ENCODE measurements at regions not wholly inside any gene's neighbourhood (a gene's known extent, or its start where the extent isn't known, plus 50 kb on each side); places are given as distances from the start of the nearest gene placed in this dataset.

- Histone ChIP-seq H3K27me3 (replicated peaks in 1 of 4; ENCODE audit: control insufficient read depth in 3 of 4, extremely low read depth in 1 of 4, insufficient read depth in 3 of 4, low read length in 3 of 4) (no peaks in the 10 kb centered on the region), H3K9ac (replicated peaks in 1 of 4; ENCODE audit: extremely low read depth in 1 of 4, low read depth in 3 of 4, low read length in 3 of 4) (no peak overlapping the region), H3K23me2 (ENCODE audit: low read depth, low read length) (no peaks in the 10 kb centered on the region; the same call in 1 of the 2 replicates), H2BK5ac (ENCODE audit: low read depth, low read length) (no peak overlapping the region), H3K9me3 (ENCODE audit: insufficient read depth in 2 of 2, low read depth in 1 of 2, low read length in 1 of 2) (no peaks in the 10 kb centered on the region), H4K8ac (ENCODE audit: extremely low read depth, insufficient read depth, low read length) (no peak overlapping the region), H3K36me3 (ENCODE audit: control insufficient read depth in 2 of 4, insufficient read depth in 4 of 4, low read length in 3 of 4) (no peaks in the 10 kb centered on the region), H3K79me2 (ENCODE audit: control insufficient read depth in 1 of 2, insufficient read depth in 2 of 2, low read length in 2 of 2) (no peaks in the 10 kb centered on the region), H3K79me1 (ENCODE audit: low read depth, low read length) (no peaks in the 10 kb centered on the region), H2BK15ac (ENCODE audit: low read length) (no peak overlapping the region), H2AK5ac (ENCODE audit: low read depth, low read length) (no peak overlapping the region), H3K4me2 (ENCODE audit: insufficient read depth in 1 of 2, low read depth in 2 of 2, low read length in 2 of 2) (no peak overlapping the region), H3K27ac (ENCODE audit: low read depth, low read length) (no peak overlapping the region), H2BK12ac (ENCODE audit: low read depth, low read length) (no peak overlapping the region), H3K18ac (ENCODE audit: extremely low read depth, low read length) (no peak overlapping the region), H3K4me3 (ENCODE audit: extremely low read depth in 1 of 4, insufficient read depth in 2 of 4, low read depth in 3 of 4, low read length in 4 of 4) (no peak overlapping the region), H3K4ac (replicated peaks; ENCODE audit: insufficient read length, low read depth, low read length) (no peak overlapping the region), H4K91ac (replicated peaks; ENCODE audit: insufficient read length, low read length) (no peak overlapping the region), H2BK120ac (replicated peaks; ENCODE audit: low read depth, low read length) (no peak overlapping the region), H2AFZ (ENCODE audit: low read length) (no peak overlapping the region), H3K56ac (replicated peaks; ENCODE audit: insufficient read length, low read depth, low read length) (no peak overlapping the region), H3K14ac (ENCODE audit: insufficient read length) (no peak overlapping the region), H4K5ac (ENCODE audit: insufficient read length, low read depth, low read length) (no peak overlapping the region), H3K23ac (ENCODE audit: insufficient read length) (no peak overlapping the region), H3K4me1 (replicated peaks in 1 of 4; ENCODE audit: control insufficient read depth in 3 of 4, insufficient read depth in 4 of 4, low read length in 3 of 4) (no peaks in the 10 kb centered on the region; a peak in 1 of 7 replicates), H2BK20ac (ENCODE audit: low read length) (no peak overlapping the region), H4K20me1 (replicated peaks in 1 of 2; ENCODE audit: control insufficient read depth in 1 of 2, insufficient read depth in 2 of 2, low read length in 2 of 2) (no peaks in the 10 kb centered on the region)
- DNase-seq (ENCODE audit: low read depth in 1 of 2, low spot score in 2 of 2), result no peak
- POLR2A ChIA-PET (ENCODE audit: partially characterized antibody), result no interaction called here
- WGBS, 2 experiments (ENCODE audit: extremely low coverage in 1 of 2, insufficient coverage in 1 of 2, insufficient read length in 1 of 2, insufficient replicate concordance in 2 of 2, low coverage in 1 of 2, low lambda C conversion rate in 2 of 2, missing lambda C conversion rate in 1 of 2), result 90% methylated on average over 11 of the region's 12 CpGs; no CpG with 5 or more reads in 1 of the 2 experiments
- FAIRE-seq, result no peak
- CTCF ChIA-PET (ENCODE audit: partially characterized antibody), result interaction anchor here (0.7 to 1.0 kb wide), 2 partner anchors 13 to 21 kb away, joined by 3 to 4 read pairs; no protein-coding TSS in a partner anchor
- TF ChIP-seq CHD2 (IDR thresholded peaks at IDR 0.05; ENCODE audit: low read length) (no peak), SRF (IDR thresholded peaks at IDR 0.05; ENCODE audit: low read depth, low read length) (no peak), TBP (IDR thresholded peaks at IDR 0.05; ENCODE audit: low read depth, low read length) (no peak), NRF1 (IDR thresholded peaks at IDR 0.05; ENCODE audit: low read depth, low read length) (no peak), RAD21 (IDR thresholded peaks at IDR 0.05 in 1 of 2, conservative IDR thresholded peaks at IDR 0.05 in 1 of 2; ENCODE audit: low read depth in 2 of 2, low read length in 2 of 2) (no peak), PHF8 (conservative IDR thresholded peaks at IDR 0.05; ENCODE audit: low read depth, low read length) (no peak), SP2 (IDR thresholded peaks at IDR 0.05; ENCODE audit: low read length) (no peak), TAF1 (IDR thresholded peaks at IDR 0.05; ENCODE audit: low read depth, low read length) (no peak), SP1 (IDR thresholded peaks at IDR 0.05; ENCODE audit: low read depth, low read length) (no peak), SIRT6 (IDR thresholded peaks at IDR 0.05; ENCODE audit: low read length) (no peak), TCF12 (IDR thresholded peaks at IDR 0.05; ENCODE audit: low read depth, low read length) (no peak), BACH1 (IDR thresholded peaks at IDR 0.05; ENCODE audit: low read length) (no peak), USF2 (IDR thresholded peaks at IDR 0.05; ENCODE audit: low read length) (no peak), CTBP2 (IDR thresholded peaks at IDR 0.05; ENCODE audit: borderline replicate concordance, insufficient read depth, insufficient read length, low read length) (no peak)
These were observed 137.8 kb downstream of the RWDD3 start for GRCh38 chr1:95371666-95372282.

Measured in H1 (cell line).